Fibroblast of lung (primary cell): ENCODE measurements at regions not wholly inside any gene's neighbourhood (a gene's known extent, or its start where the extent isn't known, plus 50 kb on each side); places are given as distances from the start of the nearest gene placed in this dataset.

ENCODE experiments used
- CTCF ChIP-seq, 2 donors: IDR thresholded peaks in 1 of 2; conservative IDR thresholded peaks in 1 of 2; 1 replicate in 1 of 2; 2 replicates in 1 of 2; pipeline ENCODE4 v1.5.1; 2011 to 2012; ENCODE audit warnings: low read length in 2 of 2, control low read depth in 1 of 2, inconsistent platforms in 1 of 2, low read depth in 1 of 2, mild to moderate bottlenecking in 1 of 2
- EZH2 ChIP-seq: IDR thresholded peaks from 2 replicates; pipeline ENCODE4 v1.5.1; 2012; ENCODE audit warnings: low read length, control low read depth, mild to moderate bottlenecking; ENCODE audit errors: missing control alignments

DNA sequence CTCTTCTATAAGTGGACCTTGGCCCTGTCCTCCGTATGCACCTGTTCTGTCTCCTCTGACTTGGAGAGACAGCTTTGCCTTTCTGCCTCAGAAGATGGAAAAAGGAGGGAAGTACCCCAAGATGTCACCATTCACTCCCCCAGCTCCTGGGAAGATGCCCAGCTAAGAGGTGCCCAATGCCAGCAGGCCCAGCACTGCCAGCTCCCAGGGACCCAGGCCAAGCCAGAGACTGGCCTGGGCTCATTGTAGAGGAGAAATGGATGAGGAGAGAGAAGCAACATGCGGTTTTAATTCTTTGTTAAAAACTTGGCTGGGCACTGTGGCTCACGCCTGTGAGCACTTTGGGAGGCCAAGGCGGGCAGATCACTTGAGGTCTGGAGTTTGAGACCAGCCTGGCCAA is 111.5 kb upstream of the ZNF507 start:
- TF ChIP-seq CTCF (conservative IDR thresholded peaks at IDR 0.05 in 1 of 2, IDR thresholded peaks at IDR 0.05 in 1 of 2; ENCODE audit: low read depth in 1 of 2, low read length in 2 of 2) (no peak), EZH2 (no peak)
